ENCODE measurements at regions not wholly inside any gene's neighbourhood (a gene's known extent, or its start where the extent isn't known, plus 50 kb on each side); places are given as distances from the start of the nearest gene placed in this dataset.

DNA sequence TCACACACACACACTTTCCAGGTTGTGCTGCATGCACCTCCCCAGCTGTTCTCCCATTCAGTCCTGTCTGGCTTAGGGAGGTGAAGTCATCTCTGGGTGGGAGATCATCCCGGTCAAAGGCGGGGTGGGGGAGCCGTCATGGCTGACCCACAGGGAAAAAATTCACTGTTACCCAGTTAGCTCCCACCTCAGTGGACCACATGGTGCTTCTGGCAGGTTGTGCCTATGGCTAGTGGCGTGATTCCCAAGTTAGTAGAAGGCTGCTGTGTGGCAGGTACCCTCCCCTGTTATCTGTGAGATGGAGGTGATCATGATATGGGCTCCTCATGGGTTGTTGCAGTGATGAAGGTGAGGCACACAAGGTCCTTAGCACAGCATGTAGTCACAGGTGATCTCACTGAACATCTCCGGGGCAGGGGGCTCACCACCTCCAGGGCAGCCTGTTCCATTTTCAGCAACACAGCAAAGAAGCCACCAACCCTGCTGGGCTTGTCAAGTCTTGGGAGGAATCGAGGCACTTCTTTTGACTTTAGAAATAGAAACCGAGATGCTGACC lies 154.9 kb upstream of the CCND2 start:
- DNase-seq (ENCODE audit: low spot score) = no peak
- WGBS = 85% methylated on average over 7 of the region's 7 CpGs
- no peaks in the 10 kb centered on the region for H3K9me3 ChIP-seq
- H3K4me1 ChIP-seq (replicated peaks) = no peaks in the 10 kb centered on the region
- H3K27ac ChIP-seq = no peak overlapping the region
- TF ChIP-seq POLR2A (IDR thresholded peaks at IDR 0.05) (no peak), POLR2AphosphoS5 (IDR thresholded peaks at IDR 0.05) (no peak)
- TF ChIP-seq, protein P1, sequence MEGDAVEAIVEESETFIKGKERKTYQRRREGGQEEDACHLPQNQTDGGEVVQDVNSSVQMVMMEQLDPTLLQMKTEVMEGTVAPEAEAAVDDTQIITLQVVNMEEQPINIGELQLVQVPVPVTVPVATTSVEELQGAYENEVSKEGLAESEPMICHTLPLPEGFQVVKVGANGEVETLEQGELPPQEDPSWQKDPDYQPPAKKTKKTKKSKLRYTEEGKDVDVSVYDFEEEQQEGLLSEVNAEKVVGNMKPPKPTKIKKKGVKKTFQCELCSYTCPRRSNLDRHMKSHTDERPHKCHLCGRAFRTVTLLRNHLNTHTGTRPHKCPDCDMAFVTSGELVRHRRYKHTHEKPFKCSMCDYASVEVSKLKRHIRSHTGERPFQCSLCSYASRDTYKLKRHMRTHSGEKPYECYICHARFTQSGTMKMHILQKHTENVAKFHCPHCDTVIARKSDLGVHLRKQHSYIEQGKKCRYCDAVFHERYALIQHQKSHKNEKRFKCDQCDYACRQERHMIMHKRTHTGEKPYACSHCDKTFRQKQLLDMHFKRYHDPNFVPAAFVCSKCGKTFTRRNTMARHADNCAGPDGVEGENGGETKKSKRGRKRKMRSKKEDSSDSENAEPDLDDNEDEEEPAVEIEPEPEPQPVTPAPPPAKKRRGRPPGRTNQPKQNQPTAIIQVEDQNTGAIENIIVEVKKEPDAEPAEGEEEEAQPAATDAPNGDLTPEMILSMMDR (IDR thresholded peaks at IDR 0.05) = no peak
- H3K27me3 ChIP-seq (replicated peaks; ENCODE audit: insufficient read depth) = peaks cover 4% of the 10 kb centered on the region
- no peak overlapping the region for H3K4me3 ChIP-seq
- intact Hi-C loops (cut with DNase I) = no loop called here
- no peaks in the 10 kb centered on the region for H3K36me3 ChIP-seq

DNA sequence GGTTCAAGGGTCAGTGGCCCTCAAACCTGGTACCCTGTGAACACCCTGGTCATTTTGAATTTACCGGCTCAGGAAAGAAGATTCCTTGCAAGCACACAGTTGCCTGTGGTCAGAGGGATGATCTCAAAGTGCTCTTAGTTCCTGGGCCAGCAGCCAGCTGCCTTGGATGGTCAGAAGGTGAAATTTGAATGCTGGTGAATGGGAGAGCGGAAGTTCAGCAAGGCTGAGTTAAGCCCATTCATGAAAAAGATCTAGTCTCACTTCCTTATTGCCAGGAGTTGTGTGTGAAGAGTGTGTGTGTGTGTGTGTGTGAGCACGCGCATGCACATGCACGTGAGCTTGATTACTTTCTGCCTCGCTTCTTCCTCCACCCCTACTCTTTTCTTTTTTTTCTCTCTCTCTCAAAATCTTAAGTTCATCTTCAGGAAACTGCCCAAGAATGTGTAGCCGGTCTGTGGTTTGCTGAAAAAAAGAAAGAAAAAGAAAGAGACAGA lies 155.5 kb upstream of the CCND2 start:
- Histone ChIP-seq H3K4me3 (no peak overlapping the region), H3K9me3 (no peaks in the 10 kb centered on the region), H3K27me3 (replicated peaks; ENCODE audit: insufficient read depth) (peaks cover 4% of the 10 kb centered on the region), H3K4me1 (replicated peaks) (no peaks in the 10 kb centered on the region), H3K27ac (no peak overlapping the region), H3K36me3 (no peaks in the 10 kb centered on the region)
- intact Hi-C loops (cut with DNase I) = no loop called here
- 20% methylated on average over 7 of the region's 7 CpGs for WGBS
- DNase-seq (ENCODE audit: low spot score) = no peak
- TF ChIP-seq POLR2A (IDR thresholded peaks at IDR 0.05) = no peak
- TF ChIP-seq, protein P1 (IDR thresholded peaks at IDR 0.05) = no peak
- TF ChIP-seq POLR2AphosphoS5 (IDR thresholded peaks at IDR 0.05) = no peak

DNA sequence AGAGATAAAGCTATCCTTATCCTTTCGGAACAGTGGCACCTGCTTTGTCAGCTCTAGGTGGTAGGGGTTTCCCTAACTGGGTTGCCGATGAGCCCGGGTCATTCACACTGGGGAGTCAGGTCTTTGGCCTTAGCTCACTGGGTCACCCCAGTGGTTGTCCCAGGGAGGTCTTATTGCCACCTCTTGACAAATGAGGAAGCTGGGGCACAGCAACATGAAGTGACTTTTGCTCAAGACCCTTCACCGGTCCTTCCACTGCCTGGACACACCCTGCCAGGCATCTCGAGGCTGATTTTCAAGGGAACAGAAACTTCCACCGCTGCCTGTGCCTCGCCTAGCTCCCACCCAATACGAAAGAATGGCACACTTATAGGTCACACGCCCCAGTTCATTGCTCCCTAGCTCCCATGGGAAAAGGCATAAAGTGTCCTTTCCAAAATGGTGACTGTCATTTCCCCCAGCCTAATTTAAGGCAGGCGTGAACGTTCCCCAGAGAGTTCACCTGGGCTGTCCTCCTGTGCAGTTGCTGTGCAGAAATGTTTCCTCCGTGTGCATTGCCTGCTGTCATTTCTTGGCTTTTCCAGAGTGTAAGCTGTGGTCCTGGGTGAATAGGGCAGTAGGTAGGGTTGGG lies 156.1 kb upstream of the CCND2 start:
- 90% methylated on average over 12 of the region's 12 CpGs for WGBS
- Histone ChIP-seq H3K27me3 (replicated peaks; ENCODE audit: insufficient read depth) (peaks cover 4% of the 10 kb centered on the region), H3K27ac (no peak overlapping the region), H3K4me3 (no peak overlapping the region), H3K36me3 (no peaks in the 10 kb centered on the region), H3K9me3 (no peaks in the 10 kb centered on the region), H3K4me1 (replicated peaks) (no peaks in the 10 kb centered on the region)
- no peak for DNase-seq (ENCODE audit: low spot score)
- no peak for TF ChIP-seq POLR2AphosphoS5 (IDR thresholded peaks at IDR 0.05)
- intact Hi-C loops (cut with DNase I) = no loop called here

DNA sequence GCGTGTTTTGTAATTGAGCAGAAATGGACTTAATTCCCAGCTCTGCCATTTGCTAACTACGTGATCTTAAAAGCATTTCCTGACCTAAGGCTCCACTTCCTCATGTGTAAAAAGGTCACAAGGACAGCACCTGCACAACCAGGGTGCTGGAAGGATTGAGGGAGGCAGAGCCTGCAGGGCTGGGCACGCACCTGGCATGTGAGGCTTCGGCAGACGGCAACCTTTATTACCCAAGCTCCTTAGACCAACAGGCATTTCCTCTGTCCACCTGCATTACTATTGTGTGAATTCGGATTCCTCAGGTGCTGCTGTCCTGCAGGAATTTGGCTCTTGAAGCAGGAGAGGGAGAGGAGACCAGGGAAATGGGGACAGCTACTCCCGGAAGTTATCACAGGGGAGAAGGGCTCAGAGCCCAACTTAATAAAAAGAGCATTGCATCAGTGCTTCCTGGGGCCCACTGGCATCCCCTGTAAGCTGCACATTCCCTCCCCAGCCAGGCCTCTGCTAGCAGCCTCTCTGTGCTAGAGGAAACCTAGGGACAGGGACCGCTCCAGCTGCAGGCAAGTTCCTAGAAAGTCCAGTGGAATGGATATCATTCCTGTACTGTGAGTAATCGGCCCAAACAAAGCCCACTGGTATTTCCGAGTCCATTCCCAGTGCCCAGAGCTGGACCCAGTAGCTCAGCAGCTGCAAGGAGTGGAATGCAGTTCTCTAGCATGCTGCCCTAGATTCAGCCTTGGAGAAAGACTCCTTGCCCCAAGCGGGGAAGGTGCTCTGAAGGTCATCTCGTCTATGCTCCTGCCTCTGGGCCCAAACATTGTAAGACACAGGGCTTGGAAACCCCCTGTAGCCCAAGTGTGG lies 157.1 kb upstream of the CCND2 start:
- intact Hi-C loops (cut with DNase I) = no loop called here

DNA sequence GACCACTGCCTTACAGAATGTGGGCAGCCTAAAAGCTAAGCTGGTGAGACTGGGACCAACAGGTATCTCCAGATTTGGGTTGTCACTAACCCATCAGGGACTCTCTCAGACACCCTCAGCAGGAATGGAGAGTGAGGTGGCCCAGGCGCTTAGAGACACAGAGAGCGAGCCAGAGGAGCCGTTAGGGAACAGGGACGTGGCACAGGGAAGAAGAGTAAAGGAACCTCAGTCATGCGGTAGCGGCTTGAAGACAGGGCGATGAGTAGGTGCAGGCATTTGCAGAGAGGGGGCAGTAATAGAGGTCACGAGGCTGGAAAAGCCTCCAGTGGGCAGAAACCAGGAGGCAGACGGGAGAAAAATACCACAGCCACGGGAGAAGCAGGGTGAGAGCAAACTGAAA lies 158.0 kb upstream of the CCND2 start:
- no peak for DNase-seq (ENCODE audit: low spot score)
- H3K4me1 ChIP-seq (replicated peaks) = no peaks in the 10 kb centered on the region
- 73% methylated on average over 10 of the region's 10 CpGs for WGBS
- no peaks in the 10 kb centered on the region for H3K9me3 ChIP-seq
- TF ChIP-seq, protein P1 (IDR thresholded peaks at IDR 0.05) = no peak
- TF ChIP-seq POLR2A (IDR thresholded peaks at IDR 0.05) (no peak), POLR2AphosphoS5 (IDR thresholded peaks at IDR 0.05) (no peak)
- no peak overlapping the region for H3K27ac ChIP-seq
- intact Hi-C loops (cut with DNase I) = no loop called here
- H3K4me3 ChIP-seq = no peak overlapping the region
- no peaks in the 10 kb centered on the region for H3K36me3 ChIP-seq
- H3K27me3 ChIP-seq (replicated peaks; ENCODE audit: insufficient read depth) = peaks cover 4% of the 10 kb centered on the region

More for the DNA sequence above, 157.1 kb upstream of the CCND2 start:
- no peak for DNase-seq (ENCODE audit: low spot score)
- WGBS = 49% methylated on average over 12 of the region's 12 CpGs
- Histone ChIP-seq H3K4me1 (replicated peaks) (no peaks in the 10 kb centered on the region), H3K9me3 (no peaks in the 10 kb centered on the region), H3K4me3 (no peak overlapping the region), H3K27ac (no peak overlapping the region), H3K27me3 (replicated peaks; ENCODE audit: insufficient read depth) (peaks cover 4% of the 10 kb centered on the region), H3K36me3 (no peaks in the 10 kb centered on the region)
- TF ChIP-seq POLR2A (IDR thresholded peaks at IDR 0.05) (no peak), POLR2AphosphoS5 (IDR thresholded peaks at IDR 0.05) (no peak)
- TF ChIP-seq, protein P1 (IDR thresholded peaks at IDR 0.05) = no peak
